ENCODE measurements at regions not wholly inside any gene's neighbourhood (a gene's known extent, or its start where the extent isn't known, plus 50 kb on each side); places are given as distances from the start of the nearest gene placed in this dataset.

- TF ChIP-seq CTCF (IDR thresholded peaks at IDR 0.05): no peak
- TF ChIP-seq POLR2A (IDR thresholded peaks at IDR 0.05): no peak
- no peak for TF ChIP-seq POLR2AphosphoS5 (IDR thresholded peaks at IDR 0.05)
- TF ChIP-seq EP300 (IDR thresholded peaks at IDR 0.05; ENCODE audit: low read depth): no peak
These were observed 360.5 kb upstream of the NAALADL2 start for GRCh38 chr3:174498638-174499037.

Data from transverse colon (tissue), 4 donors.